CD4-positive, alpha-beta memory T cell (primary cell): ENCODE measurements at regions not wholly inside any gene's neighbourhood (a gene's known extent, or its start where the extent isn't known, plus 50 kb on each side); places are given as distances from the start of the nearest gene placed in this dataset.

Source experiments
- CTCF ChIA-PET: fragments of 350-600 bp; sonication (Branson Sonifier 250); formaldehyde crosslinking; loops from one replicate; lab custom pipeline; 2021; ENCODE audit warnings: inconsistent platforms; ENCODE audit not compliant: partially characterized antibody; lab: Charles Lee
- POLR2A ChIA-PET: fragments of 350-600 bp; sonication (Branson Sonifier 250); formaldehyde crosslinking; loops from one replicate; lab custom pipeline; 2021; ENCODE audit not compliant: partially characterized antibody; lab: Charles Lee
- DNase-seq, 5 donors: peaks; one replicate each; pipeline versions ENCODE4 v3.0.0 to v3.0.0-alpha.2; 2020 to 2022; ENCODE audit warnings: mixed read lengths in 1 of 5
- H3K27ac ChIP-seq: one replicate; pipeline ENCODE4 v1.7.0; 2013; ENCODE audit warnings: low read depth, low read length
- H3K27me3 ChIP-seq: 2 replicates; pipeline ENCODE4 v1.7.0; 2013; ENCODE audit warnings: mild to moderate bottlenecking, low read length, moderate library complexity; ENCODE audit not compliant: insufficient read depth
- H3K36me3 ChIP-seq: 2 replicates; pipeline ENCODE4 v1.7.0; 2013; ENCODE audit warnings: mild to moderate bottlenecking, low read length, moderate library complexity; ENCODE audit not compliant: insufficient read depth
- H3K4me1 ChIP-seq: 2 replicates; pipeline ENCODE4 v1.7.0; 2013; ENCODE audit warnings: mild to moderate bottlenecking, low read length, moderate library complexity; ENCODE audit not compliant: insufficient read depth
- H3K4me3 ChIP-seq, 2 donors: one replicate each; pipeline ENCODE4 v1.7.0; 2013; ENCODE audit warnings: low read length in 2 of 2, mild to moderate bottlenecking in 1 of 2
- H3K9me3 ChIP-seq, 2 donors: one replicate each; pipeline ENCODE4 v1.7.0; 2013; ENCODE audit warnings: low read length in 2 of 2, control low read depth in 1 of 2; ENCODE audit not compliant: control insufficient read depth in 1 of 2
- H3K27ac Mint-ChIP-seq, 7 donors: one replicate each; pipeline ENCODE4 v1.8.0; 2020 to 2021; ENCODE audit warnings: mixed read lengths in 7 of 7, mild to moderate bottlenecking in 6 of 7, inconsistent platforms in 3 of 7, moderate library complexity in 3 of 7
- H3K27me3 Mint-ChIP-seq, 2 donors: one replicate each; pipeline ENCODE4 v1.8.0; 2020 to 2021; ENCODE audit warnings: mixed read lengths in 2 of 2
- H3K36me3 Mint-ChIP-seq, 2 donors: one replicate each; pipeline ENCODE4 v1.8.0; 2020 to 2021; ENCODE audit warnings: mixed read lengths in 2 of 2, inconsistent platforms in 1 of 2, mild to moderate bottlenecking in 1 of 2
- H3K4me1 Mint-ChIP-seq, 4 donors: one replicate each; pipeline ENCODE4 v1.8.0; 2020 to 2021; ENCODE audit warnings: mixed read lengths in 4 of 4, mild to moderate bottlenecking in 1 of 4
- H3K4me3 Mint-ChIP-seq, 8 donors: one replicate each; pipeline ENCODE4 v1.8.0; 2020 to 2021; ENCODE audit warnings: mixed read lengths in 8 of 8, mild to moderate bottlenecking in 7 of 8, moderate library complexity in 6 of 8, inconsistent platforms in 3 of 8
- H3K9me3 Mint-ChIP-seq, 8 donors: one replicate each; pipeline ENCODE4 v1.8.0; 2020 to 2021; ENCODE audit warnings: mixed read lengths in 8 of 8, mild to moderate bottlenecking in 5 of 8, inconsistent platforms in 3 of 8, moderate library complexity in 1 of 8
- intact Hi-C: fragments of 100-400 bp; cut with micrococcal nuclease; formaldehyde crosslinking; loops from one replicate; pipeline ENCODE4 v1.15.1; 2023

- H3K27ac ChIP-seq: no peak overlapping the region
- Mint-ChIP-seq H3K27me3 (peaks cover 0 to 2% of the 10 kb centered on the region in 2 donors), H3K4me1 (no peaks in the 10 kb centered on the region), H3K4me3 (no peak overlapping the region), H3K36me3 (no peaks in the 10 kb centered on the region), H3K27ac (no peak overlapping the region), H3K9me3 (peaks cover 0 to 3% (median 0%) of the 10 kb centered on the region in 8 donors)
- ChIA-PET CTCF (no interaction called here), POLR2A (no interaction called here)
- no peaks in the 10 kb centered on the region for H3K27me3 ChIP-seq
- DNase-seq: no peak
- H3K9me3 ChIP-seq: no peaks in the 10 kb centered on the region
- intact Hi-C loops: no loop called here
- H3K4me3 ChIP-seq: no peak overlapping the region
- no peaks in the 10 kb centered on the region for H3K4me1 ChIP-seq
- H3K36me3 ChIP-seq: no peaks in the 10 kb centered on the region
Observed at GRCh38 chr4:181157647-181158046, 1085.6 kb upstream of the TENM3 start.

- no peaks in the 10 kb centered on the region for H3K4me1 Mint-ChIP-seq
- H3K4me3 Mint-ChIP-seq: no peak overlapping the region
- DNase-seq: no peak
- H3K27ac Mint-ChIP-seq: no peak overlapping the region
- Histone ChIP-seq H3K36me3 (no peaks in the 10 kb centered on the region), H3K9me3 (no peaks in the 10 kb centered on the region), H3K27me3 (no peaks in the 10 kb centered on the region), H3K27ac (no peak overlapping the region), H3K4me1 (no peaks in the 10 kb centered on the region), H3K4me3 (no peak overlapping the region)
- H3K9me3 Mint-ChIP-seq: peaks cover 0 to 3% (median 0%) of the 10 kb centered on the region in 8 donors
- ChIA-PET CTCF (no interaction called here), POLR2A (no interaction called here)
- no peaks in the 10 kb centered on the region for H3K36me3 Mint-ChIP-seq
- intact Hi-C loops: no loop called here
- H3K27me3 Mint-ChIP-seq: peaks cover 0 to 2% of the 10 kb centered on the region in 2 donors
Observed at GRCh38 chr4:181158971-181159370, 1084.2 kb upstream of the TENM3 start.

GRCh38 chr4:181161669-181162068 lies 1081.5 kb upstream of the TENM3 start:
- Histone ChIP-seq H3K27me3 (no peaks in the 10 kb centered on the region), H3K4me3 (no peak overlapping the region), H3K27ac (no peak overlapping the region), H3K4me1 (no peaks in the 10 kb centered on the region), H3K9me3 (no peaks in the 10 kb centered on the region), H3K36me3 (no peaks in the 10 kb centered on the region)
- no peak overlapping the region for H3K4me3 Mint-ChIP-seq
- no peak overlapping the region for H3K27ac Mint-ChIP-seq
- POLR2A ChIA-PET: no interaction called here
- CTCF ChIA-PET: no interaction called here
- H3K4me1 Mint-ChIP-seq: no peaks in the 10 kb centered on the region
- H3K9me3 Mint-ChIP-seq: peaks cover 0 to 3% (median 0%) of the 10 kb centered on the region in 8 donors
- H3K27me3 Mint-ChIP-seq: no peaks in the 10 kb centered on the region
- no peak for DNase-seq
- intact Hi-C loops: no loop called here
- H3K36me3 Mint-ChIP-seq: no peaks in the 10 kb centered on the region

GRCh38 chr4:181162266-181162665 lies 1080.9 kb upstream of the TENM3 start:
- CTCF ChIA-PET: no interaction called here
- H3K9me3 Mint-ChIP-seq: peaks cover 0 to 3% (median 0%) of the 10 kb centered on the region in 8 donors
- no peaks in the 10 kb centered on the region for H3K4me1 ChIP-seq
- no peaks in the 10 kb centered on the region for H3K9me3 ChIP-seq
- POLR2A ChIA-PET: no interaction called here
- no peak overlapping the region for H3K27ac Mint-ChIP-seq
- no peaks in the 10 kb centered on the region for H3K36me3 ChIP-seq
- no peak overlapping the region for H3K27ac ChIP-seq
- no peak overlapping the region for H3K4me3 ChIP-seq
- no peaks in the 10 kb centered on the region for H3K4me1 Mint-ChIP-seq
- intact Hi-C loops: no loop called here
- H3K27me3 Mint-ChIP-seq: no peaks in the 10 kb centered on the region
- H3K36me3 Mint-ChIP-seq: no peaks in the 10 kb centered on the region
- no peak overlapping the region for H3K4me3 Mint-ChIP-seq
- H3K27me3 ChIP-seq: no peaks in the 10 kb centered on the region
- DNase-seq: no peak

GRCh38 chr4:181162676-181163075 lies 1080.5 kb upstream of the TENM3 start:
- Mint-ChIP-seq H3K4me1 (no peaks in the 10 kb centered on the region), H3K36me3 (no peaks in the 10 kb centered on the region), H3K4me3 (no peak overlapping the region), H3K27me3 (no peaks in the 10 kb centered on the region), H3K27ac (no peak overlapping the region), H3K9me3 (peaks cover 0 to 3% (median 0%) of the 10 kb centered on the region in 8 donors)
- CTCF ChIA-PET: no interaction called here
- H3K36me3 ChIP-seq: no peaks in the 10 kb centered on the region
- POLR2A ChIA-PET: no interaction called here
- no peaks in the 10 kb centered on the region for H3K27me3 ChIP-seq
- no peak overlapping the region for H3K4me3 ChIP-seq
- H3K27ac ChIP-seq: no peak overlapping the region
- intact Hi-C loops: no loop called here
- H3K4me1 ChIP-seq: no peaks in the 10 kb centered on the region
- H3K9me3 ChIP-seq: no peaks in the 10 kb centered on the region
- DNase-seq: no peak

- Mint-ChIP-seq H3K27ac (no peak overlapping the region), H3K4me1 (no peaks in the 10 kb centered on the region), H3K27me3 (no peaks in the 10 kb centered on the region), H3K4me3 (no peak overlapping the region), H3K9me3 (no peaks in the 10 kb centered on the region), H3K36me3 (no peaks in the 10 kb centered on the region)
- no peak overlapping the region for H3K4me3 ChIP-seq
- ChIA-PET POLR2A (no interaction called here), CTCF (interaction anchor here (1.3 kb wide), 1 partner anchor 24 kb away, joined by 3 read pairs; no protein-coding TSS in a partner anchor)
- H3K4me1 ChIP-seq: no peaks in the 10 kb centered on the region
- intact Hi-C loops: no loop called here
- no peaks in the 10 kb centered on the region for H3K27me3 ChIP-seq
- H3K9me3 ChIP-seq: no peaks in the 10 kb centered on the region
- no peak for DNase-seq
- no peaks in the 10 kb centered on the region for H3K36me3 ChIP-seq
- no peak overlapping the region for H3K27ac ChIP-seq
Observed at GRCh38 chr4:181166742-181167399, 1076.3 kb upstream of the TENM3 start.

GRCh38 chr4:181168011-181168805 lies 1075.0 kb upstream of the TENM3 start:
- Mint-ChIP-seq H3K9me3 (peaks cover 0 to 2% (median 0%) of the 10 kb centered on the region in 8 donors), H3K36me3 (no peaks in the 10 kb centered on the region), H3K4me1 (no peaks in the 10 kb centered on the region), H3K4me3 (no peak overlapping the region), H3K27ac (no peak overlapping the region), H3K27me3 (no peaks in the 10 kb centered on the region)
- no peaks in the 10 kb centered on the region for H3K27me3 ChIP-seq
- no peaks in the 10 kb centered on the region for H3K9me3 ChIP-seq
- DNase-seq: no peak
- ChIA-PET POLR2A (no interaction called here), CTCF (interaction anchor here (1.3 kb wide), 1 partner anchor 25 kb away, joined by 3 read pairs; no protein-coding TSS in a partner anchor)
- H3K4me3 ChIP-seq: no peak overlapping the region
- H3K4me1 ChIP-seq: no peaks in the 10 kb centered on the region
- intact Hi-C loops: no loop called here
- no peaks in the 10 kb centered on the region for H3K36me3 ChIP-seq
- no peak overlapping the region for H3K27ac ChIP-seq
